Panc1 (cell line): ENCODE measurements at regions not wholly inside any gene's neighbourhood (a gene's known extent, or its start where the extent isn't known, plus 50 kb on each side); places are given as distances from the start of the nearest gene placed in this dataset.

Experiments used
- ATAC-seq: fragments of 200-7000 bp; cut with Tn5 transposase; 2 replicates; pipeline ENCODE4 v1.9.1; 2020; ENCODE audit warnings: mild to moderate bottlenecking, moderate library complexity
- BruUV-seq: library from RNA; stranded (reverse); fragments of 400-500 nt; replicated peaks from 2 replicates; lab custom pipeline; 2021; lab: Mats Ljungman, UMichigan
- CTCF ChIA-PET: fragments of 300-600 bp; sonication (Branson Sonifier 250); formaldehyde crosslinking; loops from one replicate; lab custom pipeline; 2022; ENCODE audit warnings: antibody characterized with exemption; lab: Charles Lee
- POLR2A ChIA-PET: fragments of 300-600 bp; sonication (Branson Sonifier 250); formaldehyde crosslinking; loops from one replicate; lab custom pipeline; 2022; ENCODE audit warnings: antibody characterized with exemption; lab: Charles Lee
- DNase-seq: peaks from one replicate; pipeline ENCODE4 v3.0.0-alpha.2; 2010; ENCODE audit warnings: low read depth, low spot score
- H3K27ac ChIP-seq: 2 replicates; pipeline ENCODE4 v1.5.1; 2011; ENCODE audit warnings: mild to moderate bottlenecking, low read length, inconsistent platforms
- H3K27me3 ChIP-seq: fragments of 200-500 bp; sonication (Bioruptor generic); 2 replicates; pipeline ENCODE4 v1.6.0; 2014; ENCODE audit warnings: low read length, inconsistent platforms; ENCODE audit not compliant: control insufficient read depth, insufficient read depth
- H3K36me3 ChIP-seq: fragments of 200-500 bp; sonication (Bioruptor generic); 2 replicates; pipeline ENCODE4 v1.5.1; 2014; ENCODE audit warnings: inconsistent platforms, mild to moderate bottlenecking, low read length, moderate library complexity; ENCODE audit not compliant: control insufficient read depth, insufficient read depth
- H3K4me1 ChIP-seq: 2 replicates; pipeline ENCODE4 v1.5.1; 2011; ENCODE audit warnings: inconsistent platforms, mild to moderate bottlenecking, low read length, moderate library complexity; ENCODE audit not compliant: control insufficient read depth, insufficient read depth
- H3K4me3 ChIP-seq, 2 experiments: 2 replicates each; pipeline ENCODE4 v1.5.1; 2011 to 2012; ENCODE audit warnings: low read depth in 2 of 2, low read length in 2 of 2, mild to moderate bottlenecking in 2 of 2, inconsistent platforms in 1 of 2, moderate library complexity in 1 of 2
- H3K9me3 ChIP-seq: fragments of 200-500 bp; sonication (Bioruptor generic); 2 replicates; pipeline ENCODE4 v1.5.1; 2014; ENCODE audit warnings: low read depth, mild to moderate bottlenecking, inconsistent platforms, low read length, moderate library complexity; ENCODE audit not compliant: control insufficient read depth, insufficient read depth
- POLR2AphosphoS5 ChIP-seq: IDR thresholded peaks from 2 replicates; pipeline ENCODE4 v1.6.1; 2012; ENCODE audit warnings: mild to moderate bottlenecking, low read depth, low read length, moderate library complexity
- SIN3A ChIP-seq: IDR thresholded peaks from 2 replicates; pipeline ENCODE4 v1.6.1; 2012; ENCODE audit warnings: low read depth, mild to moderate bottlenecking, low read length, moderate library complexity, borderline replicate concordance; ENCODE audit not compliant: insufficient read depth
- TCF7L2 ChIP-seq: IDR thresholded peaks from 2 replicates; pipeline ENCODE4 v1.6.1; 2011; ENCODE audit warnings: mild to moderate bottlenecking, low read depth, low read length, inconsistent platforms
- in situ Hi-C: cut with HindIII; loops from 2 replicates; pipeline ENCODE4 v1.10.0; 2016; ENCODE audit warnings: low sequenced_read_pairs, low pct_unique_long_range_greater_than_20kb
- intact Hi-C: fragments of 100-400 bp; cut with micrococcal nuclease; formaldehyde crosslinking; loops from one replicate; pipeline ENCODE4 v1.10.0; 2022; ENCODE audit not compliant: unreplicated experiment
- TF ChIP-seq, protein P1 (sequence below): fragments of 450-650 bp; IDR thresholded peaks from 2 replicates; pipeline ENCODE4 v1.5.1; 2017; ENCODE audit warnings: mild to moderate bottlenecking
- TF ChIP-seq, protein P2 (sequence below), 2 experiments: IDR thresholded peaks; 2 replicates each; pipeline ENCODE4 v1.6.1; 2011 to 2012; ENCODE audit warnings: low read depth in 2 of 2, control low read depth in 1 of 2, low read length in 1 of 2, mild to moderate bottlenecking in 1 of 2, moderate library complexity in 1 of 2; ENCODE audit not compliant: insufficient read depth in 1 of 2

DNA sequence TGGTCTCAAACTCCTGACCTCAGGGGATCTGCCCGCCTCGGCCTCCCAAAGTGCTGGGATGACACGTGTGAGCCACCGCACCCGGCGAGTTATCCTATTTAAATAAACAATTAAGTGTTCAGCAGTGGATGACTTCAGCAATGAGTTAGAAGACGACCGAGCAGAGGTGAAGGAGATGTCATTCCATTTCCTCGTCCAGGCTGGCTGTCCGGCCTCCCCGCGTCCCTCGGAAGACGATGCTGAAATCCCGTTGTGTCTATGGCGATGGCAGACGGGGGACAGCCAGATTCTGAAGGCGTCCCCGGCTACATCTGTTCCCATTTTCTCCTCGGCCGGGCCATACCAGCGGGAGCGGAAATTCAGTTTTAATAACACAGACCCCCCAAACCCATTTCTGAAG lies 209.8 kb downstream of the CRLF2 start:
- H3K9me3 ChIP-seq: no peaks in the 10 kb centered on the region
- ChIA-PET CTCF (no interaction called here), POLR2A (no interaction called here)
- no peak overlapping the region for H3K4me3 ChIP-seq
- in situ Hi-C loops (no loop called here), intact Hi-C loops (no loop called here)
- no peak for TF ChIP-seq POLR2AphosphoS5
- TF ChIP-seq, protein P1, sequence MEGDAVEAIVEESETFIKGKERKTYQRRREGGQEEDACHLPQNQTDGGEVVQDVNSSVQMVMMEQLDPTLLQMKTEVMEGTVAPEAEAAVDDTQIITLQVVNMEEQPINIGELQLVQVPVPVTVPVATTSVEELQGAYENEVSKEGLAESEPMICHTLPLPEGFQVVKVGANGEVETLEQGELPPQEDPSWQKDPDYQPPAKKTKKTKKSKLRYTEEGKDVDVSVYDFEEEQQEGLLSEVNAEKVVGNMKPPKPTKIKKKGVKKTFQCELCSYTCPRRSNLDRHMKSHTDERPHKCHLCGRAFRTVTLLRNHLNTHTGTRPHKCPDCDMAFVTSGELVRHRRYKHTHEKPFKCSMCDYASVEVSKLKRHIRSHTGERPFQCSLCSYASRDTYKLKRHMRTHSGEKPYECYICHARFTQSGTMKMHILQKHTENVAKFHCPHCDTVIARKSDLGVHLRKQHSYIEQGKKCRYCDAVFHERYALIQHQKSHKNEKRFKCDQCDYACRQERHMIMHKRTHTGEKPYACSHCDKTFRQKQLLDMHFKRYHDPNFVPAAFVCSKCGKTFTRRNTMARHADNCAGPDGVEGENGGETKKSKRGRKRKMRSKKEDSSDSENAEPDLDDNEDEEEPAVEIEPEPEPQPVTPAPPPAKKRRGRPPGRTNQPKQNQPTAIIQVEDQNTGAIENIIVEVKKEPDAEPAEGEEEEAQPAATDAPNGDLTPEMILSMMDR: no peak
- TF ChIP-seq, protein P2, sequence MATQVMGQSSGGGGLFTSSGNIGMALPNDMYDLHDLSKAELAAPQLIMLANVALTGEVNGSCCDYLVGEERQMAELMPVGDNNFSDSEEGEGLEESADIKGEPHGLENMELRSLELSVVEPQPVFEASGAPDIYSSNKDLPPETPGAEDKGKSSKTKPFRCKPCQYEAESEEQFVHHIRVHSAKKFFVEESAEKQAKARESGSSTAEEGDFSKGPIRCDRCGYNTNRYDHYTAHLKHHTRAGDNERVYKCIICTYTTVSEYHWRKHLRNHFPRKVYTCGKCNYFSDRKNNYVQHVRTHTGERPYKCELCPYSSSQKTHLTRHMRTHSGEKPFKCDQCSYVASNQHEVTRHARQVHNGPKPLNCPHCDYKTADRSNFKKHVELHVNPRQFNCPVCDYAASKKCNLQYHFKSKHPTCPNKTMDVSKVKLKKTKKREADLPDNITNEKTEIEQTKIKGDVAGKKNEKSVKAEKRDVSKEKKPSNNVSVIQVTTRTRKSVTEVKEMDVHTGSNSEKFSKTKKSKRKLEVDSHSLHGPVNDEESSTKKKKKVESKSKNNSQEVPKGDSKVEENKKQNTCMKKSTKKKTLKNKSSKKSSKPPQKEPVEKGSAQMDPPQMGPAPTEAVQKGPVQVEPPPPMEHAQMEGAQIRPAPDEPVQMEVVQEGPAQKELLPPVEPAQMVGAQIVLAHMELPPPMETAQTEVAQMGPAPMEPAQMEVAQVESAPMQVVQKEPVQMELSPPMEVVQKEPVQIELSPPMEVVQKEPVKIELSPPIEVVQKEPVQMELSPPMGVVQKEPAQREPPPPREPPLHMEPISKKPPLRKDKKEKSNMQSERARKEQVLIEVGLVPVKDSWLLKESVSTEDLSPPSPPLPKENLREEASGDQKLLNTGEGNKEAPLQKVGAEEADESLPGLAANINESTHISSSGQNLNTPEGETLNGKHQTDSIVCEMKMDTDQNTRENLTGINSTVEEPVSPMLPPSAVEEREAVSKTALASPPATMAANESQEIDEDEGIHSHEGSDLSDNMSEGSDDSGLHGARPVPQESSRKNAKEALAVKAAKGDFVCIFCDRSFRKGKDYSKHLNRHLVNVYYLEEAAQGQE (IDR thresholded peaks at IDR 0.05; ENCODE audit: insufficient read depth in 1 of 2, low read depth in 2 of 2, low read length in 1 of 2): no peak
- TF ChIP-seq SIN3A: no peak
- no peak for TF ChIP-seq TCF7L2
- no peaks in the 10 kb centered on the region for H3K4me1 ChIP-seq
- DNase-seq: no peak
- no peak for ATAC-seq
- no peaks in the 10 kb centered on the region for H3K36me3 ChIP-seq
- no TSS peak for BruUV-seq
- no peaks in the 10 kb centered on the region for H3K27me3 ChIP-seq
- no peak overlapping the region for H3K27ac ChIP-seq

DNA sequence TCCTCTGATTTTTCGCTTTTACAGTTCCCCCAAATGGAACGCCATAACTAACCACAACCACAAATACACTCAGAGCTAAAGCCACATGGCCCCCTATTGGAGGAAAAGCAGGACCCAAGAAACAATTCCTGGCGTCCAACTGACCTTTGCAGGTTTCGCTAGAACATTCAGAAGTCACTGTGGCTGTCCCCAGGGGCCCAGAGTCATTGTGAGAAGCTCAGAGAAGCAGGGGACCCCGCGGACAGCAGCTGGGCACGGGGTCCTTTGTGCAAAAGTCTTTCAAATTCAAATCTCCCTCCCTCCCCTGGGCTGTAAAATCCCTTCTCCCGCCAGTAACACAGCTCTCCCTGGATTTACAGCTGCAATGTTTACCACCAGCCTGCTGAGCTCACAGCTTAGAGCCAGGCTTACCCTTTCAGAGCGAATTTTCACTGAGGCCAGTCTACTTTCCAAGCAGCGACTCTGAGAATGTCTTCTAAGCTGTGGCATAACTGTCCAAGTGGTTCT lies 214.8 kb downstream of the CRLF2 start:
- Histone ChIP-seq H3K9me3 (no peaks in the 10 kb centered on the region), H3K27ac (no peak overlapping the region), H3K4me3 (no peak overlapping the region), H3K4me1 (no peaks in the 10 kb centered on the region), H3K36me3 (no peaks in the 10 kb centered on the region), H3K27me3 (no peaks in the 10 kb centered on the region)
- in situ Hi-C loops: no loop called here
- no peak for DNase-seq
- TF ChIP-seq POLR2AphosphoS5 (no peak), SIN3A (no peak), TCF7L2 (no peak)
- TF ChIP-seq, protein P2 (IDR thresholded peaks at IDR 0.05; ENCODE audit: insufficient read depth in 1 of 2, low read depth in 2 of 2, low read length in 1 of 2): no peak
- TF ChIP-seq, protein P1: no peak
- no peak for ATAC-seq
- no TSS peak for BruUV-seq
- ChIA-PET CTCF (no interaction called here), POLR2A (no interaction called here)
- intact Hi-C loops: no loop called here
